ENCODE measurements at regions not wholly inside any gene's neighbourhood (a gene's known extent, or its start where the extent isn't known, plus 50 kb on each side); places are given as distances from the start of the nearest gene placed in this dataset.

DNA sequence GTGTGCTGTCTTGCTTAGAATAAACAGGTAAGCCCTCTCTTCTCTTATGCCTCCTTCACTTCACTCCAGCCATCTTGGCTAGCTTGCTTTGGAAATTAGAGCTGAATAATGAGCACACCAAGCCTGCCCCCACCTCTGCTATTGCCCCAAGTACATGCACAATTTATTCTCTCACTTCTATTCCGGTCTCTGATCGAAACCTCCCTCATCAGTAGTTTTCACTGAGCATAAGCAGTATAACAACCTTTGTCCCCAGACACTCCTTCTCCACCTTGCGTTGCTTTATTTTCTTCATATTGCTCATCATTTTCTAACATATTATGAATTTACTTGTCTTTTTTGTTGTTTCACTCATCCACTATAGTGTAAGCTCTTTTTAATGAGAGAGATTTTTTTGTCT lies 253.4 kb downstream of the GXYLT1 start:
- DNase-seq: no peak

DNA sequence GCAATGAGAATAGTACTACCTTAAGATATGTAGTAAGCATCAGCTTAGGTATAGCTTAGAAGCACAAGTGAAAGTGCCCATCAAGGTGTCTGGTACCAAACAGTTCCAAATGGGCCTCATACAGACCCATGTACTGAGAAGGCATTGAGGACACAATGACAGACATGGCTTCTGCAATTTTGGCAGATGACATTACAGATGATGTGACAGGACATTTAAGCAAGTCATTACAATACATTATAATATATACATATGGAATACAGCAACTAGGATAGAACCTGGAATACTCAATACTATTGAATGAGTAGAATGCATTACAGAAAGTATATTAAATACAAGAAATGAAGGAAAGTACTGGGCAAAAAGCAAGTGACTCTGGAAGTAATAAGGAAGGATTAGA lies 256.4 kb downstream of the GXYLT1 start:
- DNase-seq: no peak

DNA sequence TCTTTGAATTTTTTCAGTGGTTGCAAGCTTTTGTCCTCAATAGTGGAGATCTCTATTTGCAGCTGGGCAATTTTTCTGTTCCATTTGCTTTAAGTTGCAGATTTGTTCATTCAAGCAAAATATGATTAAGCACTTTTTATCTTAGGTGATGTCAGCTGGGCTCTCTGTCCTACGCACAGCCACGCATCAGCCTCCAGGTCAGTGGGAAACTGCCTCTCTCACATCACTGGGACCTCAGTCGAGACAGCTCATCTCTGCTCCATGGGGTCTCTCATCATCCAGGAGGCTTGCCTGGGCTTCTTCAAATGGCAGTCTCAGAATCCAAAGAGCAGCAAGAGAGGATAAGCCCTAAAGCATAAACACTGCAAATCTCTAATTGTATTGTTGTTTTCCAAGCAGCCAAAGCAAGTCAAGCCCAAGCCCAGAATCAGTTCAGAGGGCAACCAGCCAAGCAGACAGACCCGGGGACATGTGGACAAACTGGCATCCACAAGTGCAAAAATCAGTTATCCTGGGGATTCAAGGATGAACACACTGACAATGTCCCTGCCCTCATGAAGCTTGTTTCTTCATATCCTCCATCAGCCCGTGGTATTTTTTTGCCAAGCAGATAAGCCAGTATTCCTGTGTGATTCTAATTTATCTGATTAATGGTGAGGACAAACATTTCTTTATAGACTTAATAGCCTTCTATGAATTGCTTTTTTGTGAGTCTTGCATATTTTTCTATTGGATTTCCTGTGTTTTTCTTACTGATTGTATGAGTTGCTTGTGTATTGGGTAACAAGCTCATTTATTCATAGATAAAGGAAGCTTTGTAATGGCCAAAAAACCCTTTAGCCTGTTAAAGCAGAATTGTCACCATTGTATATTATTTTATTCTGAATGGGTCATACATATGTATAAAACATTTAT lies 262.5 kb downstream of the GXYLT1 start:
- DNase-seq: no peak

GRCh38 chr12:41869432-41869831 lies 275.2 kb downstream of the GXYLT1 start:
- DNase-seq: no peak

- DNase-seq: no peak
Observed at GRCh38 chr12:41866878-41867430, 277.7 kb downstream of the GXYLT1 start.

DNA sequence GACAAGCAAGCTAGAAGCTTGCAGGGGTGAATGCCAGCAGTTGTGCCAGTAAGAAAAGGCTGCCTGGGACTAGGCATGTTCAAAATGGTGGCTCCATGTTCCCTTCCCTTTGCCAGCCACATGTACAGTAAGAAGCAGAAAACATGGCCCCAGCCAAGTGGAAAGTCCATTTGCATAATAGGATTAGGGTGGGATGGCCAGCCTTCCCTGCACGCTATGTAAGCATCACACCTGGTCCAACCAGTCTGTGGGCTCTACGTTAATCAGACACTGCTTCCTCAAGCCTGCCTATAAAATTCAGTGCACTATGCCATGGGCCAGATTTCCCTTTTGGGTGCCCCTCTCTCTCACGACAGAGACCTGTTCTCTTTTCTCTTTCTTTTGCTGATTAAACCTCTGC lies 288.4 kb downstream of the GXYLT1 start:
- no peak for DNase-seq

DNA sequence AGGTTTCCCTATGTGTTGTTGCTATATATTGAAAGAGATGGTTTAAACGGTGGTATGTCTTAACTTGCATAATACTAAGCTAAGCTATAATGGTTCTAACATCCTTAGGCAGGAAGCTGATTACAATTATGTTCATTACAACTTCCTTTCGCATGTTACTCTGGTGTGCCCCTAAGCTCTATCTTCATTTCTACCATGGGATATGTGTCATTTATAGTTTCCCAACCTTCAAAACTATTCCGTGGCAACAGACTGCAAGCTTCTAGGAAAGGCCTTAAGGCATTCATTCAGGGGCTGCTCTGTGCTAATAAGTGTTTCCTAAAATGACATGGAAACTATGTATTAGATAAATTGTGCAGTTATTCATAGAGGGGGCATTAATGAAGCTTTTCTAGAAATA lies 294.6 kb downstream of the GXYLT1 start:
- DNase-seq: no peak

DNA sequence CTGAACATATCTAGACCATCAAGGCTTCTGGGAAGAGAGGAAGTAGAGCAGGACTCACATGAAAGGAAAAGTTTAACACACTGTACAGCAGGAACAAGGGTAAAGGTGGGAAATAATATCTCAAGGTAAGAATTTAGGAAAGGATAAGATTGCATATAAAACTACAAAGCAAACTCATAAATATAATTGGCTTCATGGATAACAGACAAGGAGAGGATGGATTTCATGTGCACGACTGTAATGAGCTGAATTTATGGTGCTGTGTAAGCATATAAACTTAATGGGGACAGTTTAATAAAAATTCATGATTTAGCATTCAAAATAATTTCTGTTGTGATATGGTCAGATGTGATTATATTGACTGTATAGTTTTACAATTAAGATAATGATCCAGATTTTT lies 298.0 kb downstream of the GXYLT1 start:
- no peak for DNase-seq

DNA sequence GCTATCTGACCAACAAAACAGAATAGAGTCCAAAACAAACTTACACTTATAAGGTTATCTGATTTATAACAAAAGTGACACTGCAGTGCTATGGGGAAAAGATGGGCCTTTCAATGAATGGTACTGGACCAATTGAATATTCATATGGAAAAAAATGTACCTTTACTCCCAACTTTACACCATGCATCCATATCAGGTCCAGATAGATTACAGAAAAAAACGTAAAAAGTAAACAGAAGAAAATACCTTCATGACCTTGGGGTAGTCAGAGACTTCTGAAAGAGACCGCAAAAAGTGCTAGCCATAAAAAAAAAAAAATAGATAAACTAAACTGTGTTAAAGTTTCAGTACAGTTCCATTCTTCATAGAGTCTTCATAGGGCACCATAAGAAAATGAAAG lies 308.3 kb downstream of the GXYLT1 start:
- no peak for DNase-seq

DNA sequence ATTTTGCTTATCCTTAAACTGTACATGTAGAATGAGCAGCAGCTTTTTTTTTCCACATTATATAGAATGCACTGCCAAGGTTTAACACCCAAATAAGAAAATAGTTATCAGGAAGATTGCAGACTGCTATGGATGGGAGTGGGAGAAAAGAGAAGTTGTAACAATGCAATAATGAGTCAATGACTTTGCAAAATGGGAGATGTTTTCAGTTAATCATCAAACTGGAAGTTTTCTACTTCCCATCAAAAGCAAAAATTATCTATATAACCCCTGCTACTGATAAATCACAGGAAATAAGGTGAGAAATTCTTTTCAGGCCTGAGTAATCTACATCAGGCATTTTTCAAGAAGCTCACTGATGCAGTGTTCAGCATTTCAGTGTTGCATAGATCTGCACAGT lies 309.1 kb downstream of the GXYLT1 start:
- DNase-seq: no peak

GRCh38 chr12:41819948-41820347 lies 324.7 kb downstream of the GXYLT1 start:
- no peak for DNase-seq

GRCh38 chr12:41804026-41804425 lies 340.6 kb downstream of the GXYLT1 start:
- no peak for DNase-seq

- DNase-seq: no peak
Observed at GRCh38 chr12:41802803-41803202, 341.9 kb downstream of the GXYLT1 start.

- no peak for DNase-seq
Observed at GRCh38 chr12:41801261-41801660, 343.4 kb downstream of the GXYLT1 start.

- DNase-seq: no peak
Observed at GRCh38 chr12:41799671-41800070, 345.0 kb downstream of the GXYLT1 start.

GRCh38 chr12:41795910-41796309 lies 348.8 kb downstream of the GXYLT1 start:
- DNase-seq: no peak

- DNase-seq: peak; percentile 57 to 72
Observed at GRCh38 chr12:41795051-41795600, 349.5 kb downstream of the GXYLT1 start.

- DNase-seq: no peak
Observed at GRCh38 chr12:41794336-41794735, 350.3 kb downstream of the GXYLT1 start.

- no peak for DNase-seq
Observed at GRCh38 chr12:41784957-41785356, 359.7 kb downstream of the GXYLT1 start.

DNA sequence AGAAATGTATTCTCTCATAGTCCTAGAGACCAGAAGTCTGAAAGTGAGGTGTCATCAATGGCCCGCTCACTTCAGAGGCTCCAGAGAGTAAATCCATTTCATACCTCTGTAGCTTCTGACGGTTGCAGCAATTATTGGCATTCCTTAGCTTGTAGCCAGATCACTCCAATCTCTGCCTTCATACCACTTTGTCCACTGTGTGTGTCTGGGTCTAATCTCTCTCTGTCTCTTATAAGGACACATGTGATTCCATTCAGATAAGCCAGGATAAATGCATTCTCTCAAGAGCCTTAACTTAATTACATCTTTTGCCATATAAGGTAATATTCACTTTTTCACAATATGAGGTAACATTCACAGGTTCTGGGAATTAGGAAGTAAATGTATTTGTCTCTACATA lies 365.7 kb downstream of the GXYLT1 start:
- no peak for DNase-seq

- no peak for DNase-seq
Observed at GRCh38 chr12:41777064-41777790, 367.4 kb downstream of the GXYLT1 start.

- DNase-seq: no peak
Observed at GRCh38 chr12:41772478-41772877, 372.2 kb downstream of the GXYLT1 start.

DNA sequence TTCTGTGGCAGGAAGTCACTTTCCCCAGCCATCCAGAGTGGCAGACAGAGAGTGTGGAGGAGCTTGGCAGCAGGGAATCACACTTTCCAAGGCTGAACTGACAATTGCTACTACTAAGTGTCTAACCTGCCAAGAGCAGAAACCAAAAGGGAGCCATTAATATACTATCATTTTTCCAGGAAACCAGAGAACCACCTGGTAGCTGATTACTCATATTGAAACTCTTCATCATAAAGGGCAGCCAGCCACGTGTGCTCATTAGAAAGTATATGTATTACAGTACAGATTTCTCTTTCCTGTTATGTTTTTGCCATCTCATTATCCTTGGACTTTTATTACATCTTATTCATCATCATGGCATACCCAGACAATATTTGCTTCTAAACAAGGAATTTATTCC lies 374.9 kb downstream of the GXYLT1 start:
- DNase-seq: no peak
